ENCODE measurements at regions not wholly inside any gene's neighbourhood (a gene's known extent, or its start where the extent isn't known, plus 50 kb on each side); places are given as distances from the start of the nearest gene placed in this dataset.
A peak's percentile ranks its signal among the peaks of the same experiment; 100 is the strongest.
"Not testable (repeated sequence)": the region's sequence is repeated elsewhere in the genome, so short reads cannot be mapped to it uniquely, and the experiment has no call there.

DNA sequence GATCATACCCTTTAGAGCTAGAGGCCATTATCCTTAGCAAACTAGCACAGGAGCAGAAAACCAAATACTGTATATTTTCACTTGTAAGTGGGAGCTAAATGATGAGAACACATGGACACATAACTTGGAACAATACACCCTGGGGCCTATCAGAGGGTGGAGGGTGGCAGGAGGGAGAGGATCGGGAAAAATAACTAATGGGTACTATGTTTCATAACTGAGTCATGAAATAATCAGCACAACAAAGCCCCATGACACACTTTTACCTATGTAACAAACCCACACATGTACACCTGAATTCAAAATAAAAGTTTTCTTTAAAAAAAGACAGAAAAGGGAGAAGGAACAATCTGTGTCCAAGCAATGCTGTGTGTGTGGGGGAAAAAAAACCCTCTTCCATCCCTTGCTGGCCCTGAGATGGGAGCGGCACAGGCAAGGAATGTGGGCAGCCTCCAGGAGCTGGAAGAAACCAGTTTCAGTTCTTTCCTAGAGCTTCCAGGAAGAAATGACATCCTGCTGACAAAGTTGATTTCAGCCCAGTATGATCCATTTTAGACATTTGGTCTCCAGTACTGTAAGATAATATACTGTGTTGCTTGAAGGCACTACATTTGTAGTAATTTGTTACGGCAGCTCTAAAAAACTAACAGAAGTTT is 458.7 kb upstream of the CNTNAP5 start:
- H3K9me2 ChIP-seq (replicated peaks; ENCODE audit: insufficient read depth, low read length), result no peaks in the 10 kb centered on the region; the same call in 1 of the 2 replicates
- DNase-seq, result no peak
- H3K27ac ChIP-seq (ENCODE audit: low read length), result no peak overlapping the region

DNA sequence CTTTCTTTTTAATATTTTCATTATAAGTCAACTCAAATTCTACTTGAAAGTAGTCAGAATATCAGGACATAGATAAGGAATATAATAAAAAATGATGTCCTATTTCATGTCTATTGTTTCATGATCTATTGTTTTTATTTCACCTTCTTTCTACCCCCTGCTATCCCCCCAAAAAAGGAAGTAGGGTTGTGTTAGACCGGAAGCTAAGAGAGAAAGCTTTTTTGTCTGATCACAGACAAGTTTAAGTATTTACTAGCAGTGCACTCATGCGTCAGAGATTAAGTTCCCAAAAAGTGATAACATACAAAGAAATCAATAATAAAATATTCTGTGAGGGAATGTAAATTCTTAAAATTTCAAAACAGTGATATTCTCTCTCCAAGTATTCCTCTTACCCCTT is 447.1 kb upstream of the CNTNAP5 start:
- Histone ChIP-seq H3K4me3 (ENCODE audit: low read length) (no peak overlapping the region), H3K9ac (ENCODE audit: low read length) (no peak overlapping the region), H3K4me1 (ENCODE audit: low read length) (no peaks in the 10 kb centered on the region), H3K36me3 (ENCODE audit: insufficient read depth, low read length) (no peaks in the 10 kb centered on the region), H3K9me3 (ENCODE audit: low read length) (no peaks in the 10 kb centered on the region), H3K79me2 (ENCODE audit: low read length) (no peaks in the 10 kb centered on the region), H3K27me3 (ENCODE audit: low read length) (no peaks in the 10 kb centered on the region), H3K27ac (ENCODE audit: low read length) (no peak overlapping the region), H2AFZ (ENCODE audit: low read length) (0 out of 2 replicates have a peak overlapping the region, but pooled peaks have one; percentile 24), H4K20me1 (ENCODE audit: insufficient read depth, low read depth, low read length) (no peaks in the 10 kb centered on the region), H3K9me2 (replicated peaks; ENCODE audit: insufficient read depth, low read length) (no peaks in the 10 kb centered on the region), H3K4me2 (ENCODE audit: low read depth, low read length, poor library complexity, severe bottlenecking) (no peak overlapping the region)
- DNase-seq, result no peak

More for the DNA sequence above, 458.7 kb upstream of the CNTNAP5 start:
- Histone ChIP-seq H3K9me3 (ENCODE audit: low read length) (no peaks in the 10 kb centered on the region), H3K36me3 (ENCODE audit: insufficient read depth, low read length) (no peaks in the 10 kb centered on the region), H2AFZ (ENCODE audit: low read length) (no peak overlapping the region), H3K79me2 (ENCODE audit: low read length) (no peaks in the 10 kb centered on the region), H3K4me3 (ENCODE audit: low read length) (no peak overlapping the region), H3K9ac (ENCODE audit: low read length) (no peak overlapping the region), H3K4me2 (ENCODE audit: low read depth, low read length, poor library complexity, severe bottlenecking) (no peak overlapping the region), H4K20me1 (ENCODE audit: insufficient read depth, low read depth, low read length) (no peaks in the 10 kb centered on the region), H3K4me1 (ENCODE audit: low read length) (no peaks in the 10 kb centered on the region), H3K27me3 (ENCODE audit: low read length) (no peaks in the 10 kb centered on the region)

DNA sequence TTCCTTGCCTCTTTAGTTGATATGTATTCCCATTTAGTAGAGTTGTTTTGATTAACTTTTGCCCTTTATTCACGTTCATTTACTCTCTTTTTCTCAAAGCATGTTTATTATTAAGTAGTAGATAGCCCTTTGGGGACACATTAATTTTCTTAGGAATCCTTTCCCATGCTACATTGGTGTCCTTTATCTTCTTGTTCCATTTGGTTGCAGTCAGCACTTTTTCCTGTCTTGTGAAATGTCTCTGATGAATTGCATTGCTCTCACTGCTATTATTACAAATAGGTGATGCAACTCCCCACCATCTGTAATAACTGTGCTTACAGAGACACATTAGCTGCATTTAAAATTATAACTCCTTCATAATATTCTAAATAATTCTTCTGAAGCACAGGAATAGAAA is 428.5 kb upstream of the CNTNAP5 start:
- H4K20me1 ChIP-seq (ENCODE audit: insufficient read depth, low read depth, low read length), result no peaks in the 10 kb centered on the region
- no peaks in the 10 kb centered on the region for H3K79me2 ChIP-seq (ENCODE audit: low read length)
- no peaks in the 10 kb centered on the region for H3K36me3 ChIP-seq (ENCODE audit: insufficient read depth, low read length)
- H3K4me3 ChIP-seq (ENCODE audit: low read length), result no peak overlapping the region
- no peaks in the 10 kb centered on the region for H3K9me2 ChIP-seq (replicated peaks; ENCODE audit: insufficient read depth, low read length)
- no peaks in the 10 kb centered on the region for H3K27me3 ChIP-seq (ENCODE audit: low read length)
- H3K4me1 ChIP-seq (ENCODE audit: low read length), result peaks cover 11% of the 10 kb centered on the region
- no peak overlapping the region for H3K4me2 ChIP-seq (ENCODE audit: low read depth, low read length, poor library complexity, severe bottlenecking)
- no peak overlapping the region for H2AFZ ChIP-seq (ENCODE audit: low read length)
- no peak overlapping the region for H3K27ac ChIP-seq (ENCODE audit: low read length)
- H3K9me3 ChIP-seq (ENCODE audit: low read length), result no peaks in the 10 kb centered on the region
- no peak overlapping the region for H3K9ac ChIP-seq (ENCODE audit: low read length)
- DNase-seq, result no peak

DNA sequence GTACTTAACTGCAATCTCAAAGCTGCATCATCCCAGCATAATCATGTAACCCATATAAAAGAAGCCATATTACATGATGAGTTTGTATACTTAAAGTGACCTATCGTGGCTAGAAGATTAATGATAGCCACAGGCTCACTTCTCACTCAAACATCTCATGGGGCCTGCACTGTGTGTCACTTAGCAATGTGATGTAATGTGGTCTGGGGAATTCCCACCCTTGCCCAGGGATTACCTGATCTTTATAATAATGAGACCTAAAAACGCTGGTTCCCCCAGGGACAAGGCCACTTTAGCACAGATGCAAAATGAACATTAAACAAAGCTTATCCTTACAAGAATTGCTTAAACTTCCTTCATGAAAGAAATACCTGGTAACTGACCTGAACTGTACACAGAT is 427.1 kb upstream of the CNTNAP5 start:
- no peaks in the 10 kb centered on the region for H3K9me3 ChIP-seq (ENCODE audit: low read length)
- no peak for DNase-seq
- no peak overlapping the region for H3K4me2 ChIP-seq (ENCODE audit: low read depth, low read length, poor library complexity, severe bottlenecking)
- H3K79me2 ChIP-seq (ENCODE audit: low read length), result no peaks in the 10 kb centered on the region
- no peak overlapping the region for H3K27ac ChIP-seq (ENCODE audit: low read length)
- H3K4me3 ChIP-seq (ENCODE audit: low read length), result no peak overlapping the region
- no peaks in the 10 kb centered on the region for H3K27me3 ChIP-seq (ENCODE audit: low read length)
- H3K36me3 ChIP-seq (ENCODE audit: insufficient read depth, low read length), result no peaks in the 10 kb centered on the region
- H3K4me1 ChIP-seq (ENCODE audit: low read length), result peaks cover 11% of the 10 kb centered on the region
- no peak overlapping the region for H3K9ac ChIP-seq (ENCODE audit: low read length)
- no peak overlapping the region for H2AFZ ChIP-seq (ENCODE audit: low read length)
- H3K9me2 ChIP-seq (replicated peaks; ENCODE audit: insufficient read depth, low read length), result no peaks in the 10 kb centered on the region
- no peaks in the 10 kb centered on the region for H4K20me1 ChIP-seq (ENCODE audit: insufficient read depth, low read depth, low read length)

DNA sequence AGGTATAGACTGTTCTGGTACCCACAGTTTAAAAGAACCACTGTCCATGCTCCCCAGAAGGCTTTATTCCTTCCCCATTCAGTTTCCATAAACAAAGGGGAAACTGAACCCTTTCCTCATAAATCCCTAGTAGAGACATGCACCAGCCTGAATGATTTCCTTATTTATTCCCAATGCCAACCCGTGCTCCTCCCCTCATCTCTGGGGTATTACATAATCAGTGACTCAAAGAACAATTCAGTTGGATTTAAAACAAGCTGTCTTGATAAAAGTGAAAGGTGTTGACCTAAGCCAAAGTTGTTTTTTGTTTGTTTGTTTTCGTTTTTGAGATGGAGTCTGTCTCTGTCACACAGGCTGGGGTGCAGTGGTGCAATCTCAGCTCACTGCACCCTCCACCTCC is 418.5 kb upstream of the CNTNAP5 start:
- no peaks in the 10 kb centered on the region for H3K27me3 ChIP-seq (ENCODE audit: low read length)
- no peaks in the 10 kb centered on the region for H3K36me3 ChIP-seq (ENCODE audit: insufficient read depth, low read length)
- H3K4me1 ChIP-seq (ENCODE audit: low read length), result no peaks in the 10 kb centered on the region
- DNase-seq, result no peak
- H2AFZ ChIP-seq (ENCODE audit: low read length), result no peak overlapping the region
- no peak overlapping the region for H3K27ac ChIP-seq (ENCODE audit: low read length)
- no peak overlapping the region for H3K4me3 ChIP-seq (ENCODE audit: low read length)
- H3K9me3 ChIP-seq (ENCODE audit: low read length), result no peaks in the 10 kb centered on the region
- H3K9me2 ChIP-seq (replicated peaks; ENCODE audit: insufficient read depth, low read length), result no peaks in the 10 kb centered on the region
- no peak overlapping the region for H3K4me2 ChIP-seq (ENCODE audit: low read depth, low read length, poor library complexity, severe bottlenecking)
- no peaks in the 10 kb centered on the region for H3K79me2 ChIP-seq (ENCODE audit: low read length)
- no peak overlapping the region for H3K9ac ChIP-seq (ENCODE audit: low read length)
- no peaks in the 10 kb centered on the region for H4K20me1 ChIP-seq (ENCODE audit: insufficient read depth, low read depth, low read length)

DNA sequence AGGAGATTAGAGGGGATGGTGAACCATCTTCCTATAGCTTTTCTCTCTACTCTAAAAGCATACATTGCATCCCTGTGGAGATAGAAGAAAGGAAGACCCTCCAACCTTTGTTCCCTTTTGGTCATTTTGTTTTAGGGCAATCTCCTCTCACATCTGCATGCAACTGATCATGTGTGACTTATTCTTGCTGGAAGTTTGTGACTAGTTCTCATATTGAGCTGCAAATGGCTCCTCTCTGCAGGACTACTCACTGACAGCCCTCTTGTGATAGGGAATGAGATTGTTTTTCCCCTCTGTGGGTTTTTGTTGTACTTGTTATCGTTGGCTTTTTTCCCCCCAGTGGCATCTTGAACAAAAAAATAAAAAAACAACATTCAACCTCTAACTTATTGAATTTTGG is 416.0 kb upstream of the CNTNAP5 start:
- H3K9me2 ChIP-seq (replicated peaks; ENCODE audit: insufficient read depth, low read length), result no peaks in the 10 kb centered on the region
- no peak overlapping the region for H3K4me2 ChIP-seq (ENCODE audit: low read depth, low read length, poor library complexity, severe bottlenecking)
- no peaks in the 10 kb centered on the region for H3K27me3 ChIP-seq (ENCODE audit: low read length)
- no peak overlapping the region for H3K4me3 ChIP-seq (ENCODE audit: low read length)
- no peak overlapping the region for H3K27ac ChIP-seq (ENCODE audit: low read length)
- H3K79me2 ChIP-seq (ENCODE audit: low read length), result no peaks in the 10 kb centered on the region
- H3K4me1 ChIP-seq (ENCODE audit: low read length), result no peaks in the 10 kb centered on the region
- H3K9ac ChIP-seq (ENCODE audit: low read length), result no peak overlapping the region
- H2AFZ ChIP-seq (ENCODE audit: low read length), result no peak overlapping the region
- H3K36me3 ChIP-seq (ENCODE audit: insufficient read depth, low read length), result no peaks in the 10 kb centered on the region
- H3K9me3 ChIP-seq (ENCODE audit: low read length), result no peaks in the 10 kb centered on the region
- DNase-seq, result no peak
- no peaks in the 10 kb centered on the region for H4K20me1 ChIP-seq (ENCODE audit: insufficient read depth, low read depth, low read length)

DNA sequence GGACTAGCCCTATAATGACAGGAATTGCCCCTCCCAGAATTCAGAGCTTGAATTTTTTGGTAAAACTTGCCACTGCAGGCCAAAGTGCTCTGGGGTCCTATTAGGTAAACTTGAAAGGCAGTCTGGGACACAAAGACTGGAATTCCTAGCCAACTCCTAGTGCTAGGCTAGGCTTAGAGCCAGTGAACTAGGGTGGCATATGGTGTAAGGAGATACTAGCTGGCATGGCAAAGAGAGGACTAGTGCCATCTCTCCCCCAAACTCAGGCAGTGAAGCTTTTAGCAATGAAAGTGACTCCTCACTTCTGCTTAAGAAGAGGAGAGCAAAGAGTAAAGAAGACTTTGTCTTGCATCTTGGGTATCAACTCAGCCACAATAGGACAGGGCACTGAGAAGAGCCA is 410.5 kb upstream of the CNTNAP5 start:
- H2AFZ ChIP-seq (ENCODE audit: low read length), result no peak overlapping the region
- H3K4me3 ChIP-seq (ENCODE audit: low read length), result no peak overlapping the region
- H4K20me1 ChIP-seq (ENCODE audit: insufficient read depth, low read depth, low read length), result no peaks in the 10 kb centered on the region
- H3K9me2 ChIP-seq (replicated peaks; ENCODE audit: insufficient read depth, low read length), result no peaks in the 10 kb centered on the region
- no peaks in the 10 kb centered on the region for H3K27me3 ChIP-seq (ENCODE audit: low read length)
- no peaks in the 10 kb centered on the region; the same call in 1 of the 2 replicates for H3K9me3 ChIP-seq (ENCODE audit: low read length)
- H3K9ac ChIP-seq (ENCODE audit: low read length), result no peak overlapping the region
- H3K79me2 ChIP-seq (ENCODE audit: low read length), result no peaks in the 10 kb centered on the region
- no peaks in the 10 kb centered on the region for H3K4me1 ChIP-seq (ENCODE audit: low read length)
- H3K27ac ChIP-seq (ENCODE audit: low read length), result no peak overlapping the region
- H3K36me3 ChIP-seq (ENCODE audit: insufficient read depth, low read length), result no peaks in the 10 kb centered on the region
- no peak for DNase-seq
- no peak overlapping the region for H3K4me2 ChIP-seq (ENCODE audit: low read depth, low read length, poor library complexity, severe bottlenecking)

DNA sequence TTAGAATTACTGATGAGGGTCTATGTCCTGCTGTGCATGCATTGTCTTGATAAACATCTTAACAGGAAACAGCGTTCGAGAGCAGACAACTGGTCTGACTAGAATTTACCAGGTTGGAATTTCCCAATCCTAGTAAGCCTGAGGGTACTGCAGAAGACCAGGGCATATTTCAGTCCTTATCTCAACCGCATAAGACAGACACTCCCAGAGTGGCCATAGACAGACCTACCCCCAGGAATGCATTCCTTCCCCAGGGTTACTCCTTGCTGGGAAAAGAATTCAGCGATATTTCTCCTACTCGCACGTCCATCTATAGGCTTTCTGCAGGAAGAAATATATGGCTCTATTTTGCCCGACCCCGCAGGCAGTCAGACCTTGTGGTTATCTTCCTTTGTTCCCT is 406.4 kb upstream of the CNTNAP5 start:
- not testable (repeated sequence) for H3K4me2 ChIP-seq (ENCODE audit: low read depth, low read length, poor library complexity, severe bottlenecking); H2AFZ ChIP-seq (ENCODE audit: low read length); H3K9me2 ChIP-seq (replicated peaks; ENCODE audit: insufficient read depth, low read length); H3K27me3 ChIP-seq (ENCODE audit: low read length); H4K20me1 ChIP-seq (ENCODE audit: insufficient read depth, low read depth, low read length); DNase-seq; H3K36me3 ChIP-seq (ENCODE audit: insufficient read depth, low read length); H3K79me2 ChIP-seq (ENCODE audit: low read length); H3K4me3 ChIP-seq (ENCODE audit: low read length); H3K9ac ChIP-seq (ENCODE audit: low read length); H3K4me1 ChIP-seq (ENCODE audit: low read length); H3K27ac ChIP-seq (ENCODE audit: low read length); H3K9me3 ChIP-seq (ENCODE audit: low read length)

DNA sequence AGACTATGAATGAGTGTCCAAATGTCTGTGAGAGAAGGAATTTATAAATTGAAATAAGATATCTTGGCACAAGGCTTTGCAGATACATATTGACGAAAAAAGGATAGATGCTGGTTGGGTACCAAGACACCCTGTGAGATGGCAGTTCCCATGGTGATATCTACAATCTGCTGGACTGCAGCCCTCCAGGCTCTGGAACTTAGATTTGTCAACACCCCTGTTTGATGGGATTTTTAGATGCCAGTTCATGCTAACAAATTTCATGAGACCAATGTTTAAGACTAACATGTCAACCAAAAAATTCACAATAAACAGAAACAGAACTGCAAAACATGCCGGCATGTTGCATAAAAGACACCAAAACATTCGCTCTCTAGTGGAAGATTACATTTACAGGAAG is 400.3 kb upstream of the CNTNAP5 start:
- H3K36me3 ChIP-seq (ENCODE audit: insufficient read depth, low read length), result no peaks in the 10 kb centered on the region
- DNase-seq, result no peak
- H3K9ac ChIP-seq (ENCODE audit: low read length), result no peak overlapping the region
- H4K20me1 ChIP-seq (ENCODE audit: insufficient read depth, low read depth, low read length), result no peaks in the 10 kb centered on the region
- no peak overlapping the region for H3K27ac ChIP-seq (ENCODE audit: low read length)
- no peaks in the 10 kb centered on the region for H3K9me3 ChIP-seq (ENCODE audit: low read length)
- no peaks in the 10 kb centered on the region for H3K79me2 ChIP-seq (ENCODE audit: low read length)
- no peaks in the 10 kb centered on the region for H3K27me3 ChIP-seq (ENCODE audit: low read length)
- H2AFZ ChIP-seq (ENCODE audit: low read length), result no peak overlapping the region
- H3K4me2 ChIP-seq (ENCODE audit: low read depth, low read length, poor library complexity, severe bottlenecking), result no peak overlapping the region
- H3K9me2 ChIP-seq (replicated peaks; ENCODE audit: insufficient read depth, low read length), result no peaks in the 10 kb centered on the region
- H3K4me3 ChIP-seq (ENCODE audit: low read length), result no peak overlapping the region
- no peaks in the 10 kb centered on the region for H3K4me1 ChIP-seq (ENCODE audit: low read length)
